Ramos (cell line): ENCODE measurements at regions not wholly inside any gene's neighbourhood (a gene's known extent, or its start where the extent isn't known, plus 50 kb on each side); places are given as distances from the start of the nearest gene placed in this dataset.

Source experiments
- in situ Hi-C: fragments of 300-500 bp; cut with MboI; formaldehyde crosslinking; loops from one replicate; pipeline ENCODE4 v1.14.3; 2022; ENCODE audit warnings: low sequenced_read_pairs; ENCODE audit not compliant: unreplicated experiment

DNA sequence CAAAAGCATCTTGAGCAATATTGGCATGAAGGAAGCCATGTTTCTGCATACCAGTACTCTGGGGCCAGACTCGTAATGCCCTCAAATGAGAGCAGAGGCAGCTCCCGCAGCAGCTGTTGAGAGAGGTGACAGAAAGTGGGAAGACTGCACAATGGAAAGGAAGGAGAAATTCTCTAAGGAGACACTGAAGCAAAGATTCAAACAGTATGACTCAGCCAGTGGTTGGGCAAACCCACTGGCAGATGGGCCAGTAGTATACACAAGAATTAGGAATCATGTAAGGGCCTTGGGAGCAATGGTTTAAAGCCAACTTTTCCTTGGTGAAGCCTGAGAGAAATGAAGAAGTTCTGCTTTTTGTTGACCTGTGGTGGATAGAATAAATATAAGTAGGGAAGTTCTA is 2092.7 kb upstream of the PIK3C3 start:
- in situ Hi-C loops, result no loop called here

DNA sequence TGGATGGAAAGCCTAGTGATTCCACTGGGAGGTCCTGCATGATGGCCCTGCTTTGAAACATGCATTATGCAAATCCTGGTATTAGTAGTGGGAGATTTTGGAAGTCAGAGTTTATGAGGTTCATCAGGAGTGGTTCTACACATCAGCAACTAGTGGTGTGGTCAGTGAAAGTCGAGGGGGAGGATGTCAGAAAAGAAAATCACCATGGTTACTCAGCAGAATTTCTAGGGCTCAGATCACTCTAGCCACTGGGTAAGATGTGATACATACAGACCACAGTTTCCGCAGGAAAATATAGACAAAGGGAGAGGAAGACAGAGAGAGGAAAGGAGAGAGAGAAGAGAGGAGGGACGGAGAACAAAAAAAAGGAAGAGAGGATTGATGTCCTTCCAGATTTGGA is 2100.7 kb upstream of the PIK3C3 start:
- in situ Hi-C loops, result no loop called here

DNA sequence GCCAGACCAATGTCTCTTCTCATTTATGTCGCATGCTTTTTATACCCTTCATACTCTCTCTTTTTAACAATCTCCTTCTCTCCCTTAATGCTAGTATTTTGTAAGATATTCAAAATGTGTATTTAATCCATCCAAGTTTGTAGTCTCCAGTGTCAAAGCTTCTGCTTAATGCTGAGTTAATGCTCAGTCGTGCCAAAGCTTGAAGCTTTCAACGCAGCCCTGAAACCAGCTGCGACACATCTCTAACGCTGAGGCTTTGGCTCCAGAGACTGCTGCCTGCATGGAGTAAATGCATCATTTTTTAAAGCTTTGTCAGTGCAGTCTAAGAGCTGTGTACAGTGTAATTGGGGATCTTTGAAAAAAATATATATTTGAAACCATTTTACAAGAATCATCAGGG is 2108.8 kb upstream of the PIK3C3 start:
- in situ Hi-C loops, result no loop called here

DNA sequence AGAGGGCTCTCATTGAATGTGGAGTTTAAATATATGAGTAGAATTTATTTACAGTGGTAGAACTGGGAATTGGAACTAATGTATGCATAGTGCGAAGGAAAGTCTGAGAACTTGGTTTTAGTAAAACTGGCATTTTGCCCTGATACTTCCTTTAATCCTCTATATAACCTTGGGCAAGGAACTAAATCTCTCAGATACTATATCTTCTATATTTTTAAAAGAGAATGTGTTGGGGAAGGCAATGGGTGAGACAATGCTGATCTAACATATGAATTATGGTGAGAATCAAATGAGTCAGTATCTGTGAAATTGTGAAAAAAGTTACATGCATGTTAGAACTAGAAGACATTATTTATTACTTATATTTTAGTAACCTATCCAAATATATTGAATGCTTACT is 2109.4 kb upstream of the PIK3C3 start:
- in situ Hi-C loops, result no loop called here

DNA sequence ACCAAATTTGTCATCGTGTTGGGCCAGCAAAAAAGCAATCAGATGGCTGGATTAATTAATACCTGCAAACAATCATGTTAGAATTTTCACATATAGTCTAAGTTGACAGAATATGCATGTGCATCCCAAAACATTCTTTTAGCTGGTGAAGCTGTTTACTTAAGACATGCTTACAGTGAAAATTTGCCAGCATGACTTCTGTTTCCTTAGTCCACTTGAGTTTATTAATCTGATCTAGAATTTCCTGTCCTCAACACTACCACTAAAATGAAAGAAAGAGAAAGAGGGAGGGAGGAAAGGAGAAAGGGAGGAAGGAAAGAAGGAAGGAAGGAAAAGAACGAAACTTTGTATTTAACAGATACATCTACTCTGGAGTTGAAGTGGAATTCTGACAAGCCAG is 2109.9 kb upstream of the PIK3C3 start:
- in situ Hi-C loops, result no loop called here

DNA sequence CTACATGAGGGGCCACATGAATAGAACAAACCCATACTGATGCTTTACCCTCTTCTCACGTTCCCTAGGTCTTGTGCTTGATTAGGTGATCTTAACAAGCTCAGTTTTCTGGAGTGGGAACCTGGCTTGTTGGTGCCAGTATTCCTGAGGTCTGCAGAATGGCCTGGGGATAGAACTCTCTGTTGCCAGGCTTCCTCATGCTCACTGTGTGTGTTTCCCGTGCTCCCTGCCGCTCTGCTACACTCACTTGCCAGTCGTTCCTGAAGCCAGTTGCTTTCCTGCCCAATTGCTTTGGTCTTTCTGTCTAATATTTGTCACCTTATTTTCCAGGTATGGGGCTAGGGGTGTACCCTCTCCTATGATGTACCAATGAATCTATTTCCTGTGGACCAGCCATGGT is 2111.5 kb upstream of the PIK3C3 start:
- in situ Hi-C loops, result no loop called here

DNA sequence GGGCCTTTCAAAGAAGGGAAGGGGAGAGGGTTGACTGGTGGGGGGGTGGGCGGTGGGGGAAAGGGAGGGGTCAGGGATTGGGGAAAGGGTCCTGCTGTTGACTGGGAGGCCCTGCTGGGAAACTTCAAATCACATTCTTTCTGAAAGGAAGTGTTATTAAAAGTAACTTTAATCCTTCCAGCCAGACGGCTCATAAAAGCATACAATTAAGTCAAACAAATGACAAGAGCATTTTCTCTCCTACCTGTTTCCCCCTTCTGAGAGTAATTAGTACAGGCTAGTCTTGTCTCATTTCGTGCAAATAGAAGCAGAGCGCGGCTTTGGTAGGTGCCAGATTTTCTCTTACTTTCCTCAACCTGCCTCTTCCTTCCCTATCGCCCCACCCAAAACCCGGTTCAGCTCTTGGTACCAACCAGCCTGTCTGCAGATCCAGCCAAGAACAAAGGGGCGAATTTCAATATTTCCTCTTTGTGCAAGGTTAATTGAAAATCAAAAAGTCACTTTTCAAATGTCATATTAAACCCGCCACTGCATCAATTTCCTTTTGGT is 2112.6 kb upstream of the PIK3C3 start:
- in situ Hi-C loops, result no loop called here

DNA sequence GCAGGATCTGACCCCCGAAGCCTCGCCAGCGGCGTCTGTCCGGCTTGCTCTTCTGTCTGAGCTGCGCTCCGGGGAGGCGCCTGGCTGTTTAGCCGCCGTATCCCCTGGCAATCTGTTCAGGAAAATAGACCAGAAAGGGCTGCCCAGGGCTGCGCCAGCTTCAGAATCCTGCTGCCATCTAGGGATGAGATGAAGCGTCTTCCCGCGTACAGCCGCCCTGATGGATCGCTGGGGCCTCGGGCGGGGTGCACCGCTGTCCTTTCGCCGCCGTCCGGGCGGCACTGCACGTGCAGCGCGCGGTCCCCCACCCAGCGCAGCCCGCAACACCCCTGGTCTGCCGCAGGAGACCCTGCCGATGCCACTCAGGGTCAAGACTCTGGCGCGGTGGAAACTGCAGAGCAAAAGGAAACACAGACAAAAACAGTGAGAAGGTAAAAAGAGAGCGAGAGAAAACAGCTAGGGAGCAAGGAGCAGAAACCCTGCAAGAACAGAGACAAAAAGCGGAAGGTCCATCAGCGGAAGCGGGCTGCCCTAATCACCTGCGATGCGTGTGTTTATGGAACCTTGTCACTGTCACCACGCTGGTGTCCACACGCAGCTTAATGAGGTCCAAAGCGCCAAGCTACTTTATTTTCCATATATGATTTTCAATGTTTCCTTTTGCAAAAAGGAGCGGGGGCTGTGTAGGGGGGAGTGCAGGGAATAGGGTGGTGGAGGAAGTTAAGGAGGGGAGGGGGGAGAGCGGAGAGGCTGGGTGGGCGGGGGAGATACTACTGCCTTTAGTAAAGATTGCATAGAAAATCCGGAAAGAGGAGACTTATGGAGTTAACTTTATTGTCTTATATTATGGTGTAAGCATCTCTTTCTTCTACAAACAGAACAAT is 2113.3 kb upstream of the PIK3C3 start:
- in situ Hi-C loops, result no loop called here

DNA sequence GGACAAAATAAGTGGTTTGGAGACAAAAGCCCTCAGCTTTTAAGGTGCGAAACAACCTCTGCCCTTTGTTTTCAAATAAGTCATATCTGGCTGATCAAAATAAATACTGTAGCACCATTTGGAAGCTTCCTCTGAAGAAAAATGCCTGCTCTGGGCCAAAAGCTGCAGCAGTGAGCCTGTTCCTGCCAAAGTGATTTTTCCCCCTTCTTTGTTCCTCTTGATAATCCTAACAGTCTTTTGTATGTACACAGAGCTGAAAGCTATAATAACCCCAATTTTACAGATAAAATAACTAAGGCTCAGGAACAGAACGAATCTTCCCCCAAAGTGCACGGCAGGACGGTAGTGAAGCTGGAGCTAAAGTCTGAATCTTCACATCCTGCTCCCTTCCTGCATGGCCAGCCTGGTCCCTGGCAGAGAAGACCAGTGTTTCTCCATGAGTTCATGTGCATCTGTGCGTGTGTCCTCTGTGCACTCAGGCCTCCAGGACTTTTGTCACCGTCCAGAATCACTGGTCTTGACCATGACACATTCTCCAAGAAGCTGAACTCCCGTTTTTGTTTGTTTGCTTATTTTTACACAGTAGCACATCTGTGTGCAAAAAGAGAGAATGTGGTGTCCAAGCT is 2114.1 kb upstream of the PIK3C3 start:
- in situ Hi-C loops, result no loop called here

DNA sequence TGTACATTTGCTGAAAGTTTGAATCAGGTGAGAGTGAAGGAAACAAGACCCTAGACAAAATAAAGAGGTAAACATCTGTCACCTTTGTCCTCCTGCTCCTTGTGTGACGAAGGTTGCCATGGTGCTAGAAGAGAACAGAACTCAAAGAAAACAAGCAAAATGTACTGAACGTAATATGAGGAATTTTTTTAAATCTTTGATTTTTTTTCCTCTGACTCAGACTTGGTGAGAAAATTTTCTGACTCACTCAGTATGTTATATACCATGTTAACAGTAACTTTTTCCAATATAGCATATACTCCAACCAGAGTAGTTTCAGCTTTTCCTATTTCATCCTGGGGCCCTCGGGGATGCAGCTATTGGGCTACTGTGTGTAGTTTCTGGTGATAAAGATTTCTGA is 2114.6 kb upstream of the PIK3C3 start:
- in situ Hi-C loops, result no loop called here

DNA sequence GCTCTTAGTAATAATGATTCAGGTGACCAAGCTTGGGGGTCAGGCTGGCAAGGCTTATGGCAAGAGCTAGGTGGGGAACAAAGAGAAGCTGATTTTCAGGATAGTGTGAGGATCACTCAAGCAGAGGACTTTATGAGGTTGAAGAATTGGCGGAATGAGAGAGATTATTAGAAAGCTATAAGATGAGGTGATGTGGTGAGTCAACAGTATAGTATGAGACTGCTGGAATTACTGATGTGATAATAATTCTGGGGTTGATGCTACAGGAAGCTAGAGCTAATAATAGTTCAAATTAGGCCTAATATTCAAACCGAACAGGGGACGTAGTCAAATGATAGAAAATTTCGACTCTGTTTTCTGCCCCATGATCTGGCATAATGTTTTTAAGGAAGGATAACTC is 2115.3 kb upstream of the PIK3C3 start:
- in situ Hi-C loops, result no loop called here

DNA sequence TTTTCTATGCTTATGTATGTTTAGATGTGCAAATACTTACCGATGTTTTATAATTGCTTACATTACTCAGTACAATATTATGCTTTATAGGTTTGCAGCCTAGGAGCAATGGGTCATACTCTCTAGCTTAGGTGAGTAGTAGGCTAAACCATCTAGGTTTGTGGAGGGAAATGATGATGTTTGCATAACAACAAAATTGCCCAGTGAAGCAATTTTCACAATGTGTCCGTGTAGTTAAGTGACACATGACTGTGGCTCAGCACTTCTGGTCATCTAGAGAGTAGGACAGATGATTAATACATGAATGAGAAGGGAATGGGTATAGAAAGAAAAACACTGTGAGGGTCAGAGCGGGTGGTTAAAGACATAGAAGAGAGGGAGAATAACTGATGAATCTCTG is 2116.2 kb upstream of the PIK3C3 start:
- in situ Hi-C loops, result no loop called here

DNA sequence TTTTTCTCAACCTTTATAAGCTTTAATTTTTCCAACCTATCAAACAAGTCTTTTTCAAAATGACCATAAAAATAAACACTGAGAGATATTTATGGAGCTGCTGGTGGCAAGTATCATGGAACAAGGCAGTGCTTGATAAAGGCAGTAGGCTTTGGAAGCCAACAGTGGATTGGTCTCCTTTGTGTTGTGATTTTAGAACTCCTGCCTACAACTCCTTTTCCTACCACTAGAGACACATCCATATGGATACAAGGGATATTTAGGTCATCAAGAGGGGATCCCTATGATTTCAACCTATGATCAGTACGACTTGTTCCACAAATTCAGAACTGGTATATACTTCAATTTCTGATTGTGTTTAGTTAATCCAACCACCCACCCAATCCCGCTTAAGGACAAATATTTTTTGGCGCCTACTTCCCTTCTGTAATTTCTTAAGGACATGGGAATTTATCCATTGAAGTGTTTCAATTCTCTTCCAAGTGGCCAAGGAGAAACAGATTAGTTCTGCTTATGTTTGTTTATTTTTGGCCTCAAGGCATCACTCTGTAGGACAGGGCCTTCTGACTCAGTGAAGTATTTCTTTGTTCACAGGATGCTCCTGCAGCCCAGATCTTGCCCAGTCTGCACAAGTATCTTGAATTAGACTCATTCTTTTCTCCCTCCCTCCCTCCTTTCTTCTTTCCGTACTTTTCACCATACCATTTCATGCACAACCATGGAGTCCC is 2119.6 kb upstream of the PIK3C3 start:
- in situ Hi-C loops, result no loop called here

DNA sequence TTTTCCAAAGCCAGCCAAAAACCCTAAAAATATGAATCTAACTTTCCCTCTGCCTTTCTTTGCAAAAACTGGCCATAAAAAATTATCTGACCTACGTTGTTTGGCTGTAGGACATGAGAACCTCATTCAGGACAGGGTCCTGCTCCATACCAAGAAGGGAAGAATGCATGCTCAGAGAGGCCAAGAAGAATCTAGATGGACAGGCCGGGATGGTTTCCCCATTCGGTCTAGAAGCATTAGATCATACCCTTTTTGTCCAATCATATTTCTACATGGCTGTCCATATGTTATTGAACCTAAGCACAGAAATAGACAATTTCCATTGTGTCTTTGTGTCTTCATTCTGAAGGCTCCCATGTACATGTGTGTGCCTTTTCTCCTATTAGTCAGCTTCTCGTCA is 2120.4 kb upstream of the PIK3C3 start:
- in situ Hi-C loops, result no loop called here

DNA sequence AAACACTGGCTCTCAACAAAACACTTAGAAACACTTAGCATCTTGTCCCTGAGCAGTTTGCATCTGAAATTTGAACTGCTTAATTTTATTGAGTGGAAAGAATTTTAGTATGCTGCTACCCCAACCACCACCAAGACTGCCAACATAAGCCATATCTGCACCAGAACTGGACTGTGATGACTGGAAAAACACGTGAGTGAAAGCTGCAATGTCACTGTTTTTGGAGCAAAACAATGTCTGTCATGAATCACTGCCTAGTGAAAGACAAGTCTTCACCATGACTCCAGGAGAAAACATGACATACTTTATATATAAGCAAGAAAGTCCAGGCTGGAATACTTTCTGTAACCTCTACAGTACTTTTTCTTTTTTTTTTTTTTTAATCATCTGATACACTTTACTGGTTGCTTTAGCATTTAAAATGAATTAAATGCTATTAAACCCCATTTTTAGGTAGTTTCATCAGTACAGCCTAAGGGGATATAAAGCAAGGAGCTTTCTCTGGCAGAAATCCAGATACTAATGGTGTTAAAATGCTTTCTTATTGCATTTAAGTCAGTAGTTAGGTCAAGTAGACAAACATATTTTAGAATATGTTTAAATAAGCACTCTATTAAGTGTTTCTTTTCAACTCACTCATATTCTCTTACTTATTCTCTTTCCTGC is 2129.4 kb upstream of the PIK3C3 start:
- in situ Hi-C loops, result no loop called here

DNA sequence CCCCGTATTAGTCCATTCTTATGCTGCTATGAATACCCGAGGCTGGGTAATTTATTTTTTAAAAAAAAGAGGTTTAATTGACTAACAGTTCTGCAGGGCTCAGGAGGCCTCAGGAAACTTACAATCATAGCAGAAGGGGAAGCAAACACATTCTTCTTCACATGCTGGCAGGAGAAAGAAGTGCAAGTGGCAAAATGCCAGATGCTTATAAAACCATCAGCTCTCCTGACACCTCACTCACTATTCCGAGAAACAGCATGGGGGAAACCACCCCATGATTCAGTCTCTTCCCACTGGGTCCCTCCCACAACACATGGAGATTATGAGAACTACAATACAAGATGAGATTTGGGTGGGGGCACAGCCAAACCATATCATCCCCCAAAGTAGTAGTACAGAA is 2148.5 kb upstream of the PIK3C3 start:
- in situ Hi-C loops, result no loop called here

DNA sequence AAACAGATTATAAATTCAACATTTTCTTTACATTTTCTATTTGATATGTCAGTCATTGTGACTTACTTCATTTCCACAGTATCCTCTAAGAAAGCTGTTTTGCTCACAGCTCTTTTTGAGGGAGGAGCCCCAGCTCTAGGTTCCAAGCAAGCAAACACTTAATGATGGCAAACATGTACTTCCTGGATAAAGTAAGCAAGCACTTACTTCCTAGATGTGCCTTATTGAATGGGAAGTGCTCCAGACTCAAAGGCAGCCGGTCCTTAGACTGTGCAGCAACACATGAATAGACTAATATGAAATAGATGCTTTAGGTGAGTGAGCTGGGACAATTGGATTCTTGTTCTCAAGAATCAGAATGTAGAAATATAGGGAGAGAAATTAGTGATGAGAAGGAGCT is 2149.8 kb upstream of the PIK3C3 start:
- in situ Hi-C loops, result no loop called here

DNA sequence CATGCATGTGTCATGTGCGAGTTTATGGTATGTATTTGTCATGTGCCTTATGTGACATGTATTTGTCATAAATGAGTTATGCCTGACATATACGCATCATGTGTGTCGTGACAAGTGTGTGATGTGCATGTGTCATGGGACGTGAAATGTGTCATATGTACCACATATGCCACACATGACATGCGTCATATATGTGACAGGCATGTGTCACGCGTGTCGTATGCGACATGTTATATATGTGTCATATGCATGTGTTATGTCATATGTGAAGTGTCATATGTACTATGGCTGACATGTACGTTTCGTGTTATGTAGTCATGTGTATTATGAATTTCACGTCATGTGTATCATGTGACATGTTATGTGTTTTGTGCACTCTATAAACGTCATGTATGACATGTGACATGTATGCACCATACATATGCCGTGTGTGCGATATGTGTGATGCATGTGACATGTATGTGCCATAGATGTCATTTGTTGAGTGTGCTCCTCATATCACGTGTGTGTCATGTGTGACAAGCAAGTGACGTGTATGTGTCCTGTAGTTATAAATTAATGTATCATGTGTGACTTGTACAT is 2152.3 kb upstream of the PIK3C3 start:
- in situ Hi-C loops, result no loop called here

DNA sequence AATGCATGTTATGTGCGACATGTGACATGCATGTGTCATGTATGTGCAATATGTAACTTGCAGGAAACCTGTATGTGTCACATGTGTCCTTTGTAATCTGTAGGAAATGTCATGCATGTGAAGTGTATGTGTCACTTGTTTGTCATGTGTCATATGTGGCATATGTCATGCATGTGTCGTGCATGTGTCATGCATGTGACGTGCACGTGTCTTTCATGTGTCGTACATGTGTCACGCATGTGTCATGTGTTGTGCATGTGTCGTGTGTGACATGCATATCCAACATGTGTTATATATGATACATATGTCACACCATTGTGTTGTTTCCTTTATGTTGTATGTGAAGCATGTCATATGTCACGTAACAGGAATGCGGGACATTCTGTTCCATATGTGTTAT is 2153.2 kb upstream of the PIK3C3 start:
- in situ Hi-C loops, result no loop called here

DNA sequence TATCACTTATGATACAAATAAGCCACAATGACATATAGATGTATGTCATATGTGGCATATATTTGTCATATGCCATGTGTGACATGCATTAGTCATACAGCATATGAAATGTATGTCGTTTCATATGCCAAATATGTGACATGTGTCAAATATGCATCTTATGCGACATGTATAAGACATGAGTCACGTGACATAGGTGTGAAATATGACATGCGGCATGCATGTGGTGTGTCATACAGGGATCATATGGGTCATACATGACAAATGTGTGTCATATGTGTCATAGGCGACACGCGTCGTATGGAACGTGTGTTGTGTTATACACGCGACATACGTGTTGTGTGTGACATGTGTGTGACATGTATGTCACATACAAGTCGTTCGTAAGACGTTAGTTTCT is 2154.0 kb upstream of the PIK3C3 start:
- in situ Hi-C loops, result no loop called here
